ENCODE measurements at regions not wholly inside any gene's neighbourhood (a gene's known extent, or its start where the extent isn't known, plus 50 kb on each side); places are given as distances from the start of the nearest gene placed in this dataset.

DNA sequence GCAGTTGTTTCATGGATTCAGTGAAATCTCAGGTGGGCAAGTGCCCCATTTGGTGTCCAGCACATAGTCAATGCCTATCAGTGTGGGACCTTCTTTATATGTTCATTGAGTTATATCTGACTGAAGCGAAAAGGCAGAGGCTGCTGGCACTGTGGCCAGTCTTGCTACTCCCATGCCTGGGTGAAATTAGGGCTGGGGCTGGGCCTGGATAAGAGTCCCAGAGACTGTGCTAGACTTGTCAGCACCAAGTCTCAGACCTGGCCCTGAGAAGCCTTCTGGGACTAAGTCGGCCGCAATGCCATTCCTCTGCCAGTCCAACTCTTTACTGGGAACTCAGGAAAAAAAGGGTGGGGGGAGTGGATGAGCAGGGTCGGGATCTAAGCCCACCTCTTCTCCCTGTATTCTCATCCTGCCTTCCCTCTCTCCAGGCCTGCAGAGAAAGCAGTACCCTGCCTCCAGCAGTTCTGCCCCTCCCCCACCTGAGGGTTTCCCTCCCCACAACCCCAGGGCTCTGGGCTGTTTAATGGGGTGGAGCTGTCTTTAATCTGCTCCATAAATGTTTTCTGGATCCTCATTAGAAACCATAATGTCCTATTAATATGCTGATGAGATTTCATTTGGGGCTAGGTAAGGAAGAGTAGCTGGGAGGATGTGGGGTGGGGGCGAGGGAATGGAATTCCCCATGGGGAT is 153.5 kb upstream of the PJA1 start:
- TF ChIP-seq CTCF (IDR thresholded peaks at IDR 0.05; ENCODE audit: insufficient read depth, low read length, poor library complexity, severe bottlenecking) = no peak
- Histone ChIP-seq H3K27me3 (replicated peaks; ENCODE audit: control insufficient read depth, insufficient read depth, low read length) (no peaks in the 10 kb centered on the region), H3K36me3 (ENCODE audit: control insufficient read depth, insufficient read depth, low read length) (no peaks in the 10 kb centered on the region), H3K4me3 (replicated peaks; ENCODE audit: low read depth, low read length) (no peak overlapping the region)
- DNase-seq (ENCODE audit: extremely low read depth, insufficient read length) = no peak

DNA sequence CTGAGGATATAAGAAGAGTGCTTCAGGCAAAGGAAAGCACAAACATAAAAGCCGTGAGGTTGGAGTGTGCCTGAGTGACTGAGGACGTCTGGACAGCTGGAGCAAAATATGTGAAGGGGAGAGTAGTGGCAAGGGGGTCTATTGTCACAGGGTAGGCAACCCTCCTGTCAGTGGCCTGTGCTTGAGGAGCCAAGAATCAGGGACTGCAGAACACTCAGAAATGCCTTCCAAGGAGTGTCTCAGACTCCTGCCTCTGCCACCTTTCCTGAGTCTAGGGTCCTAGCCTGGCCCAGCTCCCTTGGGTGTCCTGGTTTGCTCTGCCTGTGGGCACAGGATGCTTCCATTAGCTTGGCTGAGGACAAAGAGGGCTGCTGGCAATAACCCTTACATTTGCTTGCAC is 152.5 kb upstream of the PJA1 start:
- TF ChIP-seq CTCF (IDR thresholded peaks at IDR 0.05; ENCODE audit: insufficient read depth, low read length, poor library complexity, severe bottlenecking) = no peak
- no peak for DNase-seq (ENCODE audit: extremely low read depth, insufficient read length)
- no peaks in the 10 kb centered on the region for H3K36me3 ChIP-seq (ENCODE audit: control insufficient read depth, insufficient read depth, low read length)
- no peak overlapping the region for H3K4me3 ChIP-seq (replicated peaks; ENCODE audit: low read depth, low read length)
- no peaks in the 10 kb centered on the region for H3K27me3 ChIP-seq (replicated peaks; ENCODE audit: control insufficient read depth, insufficient read depth, low read length)

GRCh38 chrX:69314436-69315348 is 149.4 kb upstream of the PJA1 start:
- H3K4me3 ChIP-seq (replicated peaks; ENCODE audit: low read depth, low read length) = no peak overlapping the region
- H3K36me3 ChIP-seq (ENCODE audit: control insufficient read depth, insufficient read depth, low read length) = no peaks in the 10 kb centered on the region
- TF ChIP-seq CTCF (IDR thresholded peaks at IDR 0.05; ENCODE audit: insufficient read depth, low read length, poor library complexity, severe bottlenecking) = no peak
- H3K27me3 ChIP-seq (replicated peaks; ENCODE audit: control insufficient read depth, insufficient read depth, low read length) = no peaks in the 10 kb centered on the region
- no peak for DNase-seq (ENCODE audit: extremely low read depth, insufficient read length)

DNA sequence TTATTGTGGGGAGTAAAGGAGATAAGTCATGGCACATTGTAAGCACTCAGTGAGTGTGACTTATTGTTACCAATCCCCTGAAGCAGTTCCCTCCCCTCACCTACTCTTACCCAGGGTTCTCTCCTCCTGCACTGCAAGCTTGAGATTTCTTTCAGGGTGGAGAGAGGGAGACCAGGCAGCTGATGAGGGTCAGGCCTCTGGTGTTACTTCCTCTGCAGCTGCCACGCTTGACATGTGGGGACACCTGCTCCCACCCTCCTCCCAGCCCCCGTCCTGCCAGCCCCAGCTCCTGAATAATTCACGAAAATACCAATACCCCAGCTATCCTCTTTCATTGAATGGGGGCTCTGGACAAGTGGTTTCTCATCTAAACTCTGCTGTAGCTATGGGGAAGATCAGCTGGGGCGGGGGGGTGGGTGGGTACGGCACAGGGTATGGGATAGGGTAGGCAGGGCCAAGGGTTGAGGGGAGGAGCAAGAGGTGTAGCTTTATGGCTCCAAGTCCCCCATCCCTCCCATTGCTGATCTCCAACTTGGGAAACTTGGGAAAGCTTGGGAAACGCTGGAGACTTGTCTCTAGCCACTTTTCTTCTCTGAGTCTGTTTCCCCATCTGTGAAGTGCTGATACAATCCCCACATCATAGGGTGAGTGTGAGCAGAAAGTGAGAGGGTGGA is 148.5 kb upstream of the PJA1 start:
- no peak overlapping the region for H3K4me3 ChIP-seq (replicated peaks; ENCODE audit: low read depth, low read length)
- no peaks in the 10 kb centered on the region for H3K27me3 ChIP-seq (replicated peaks; ENCODE audit: control insufficient read depth, insufficient read depth, low read length)
- no peak for TF ChIP-seq CTCF (IDR thresholded peaks at IDR 0.05; ENCODE audit: insufficient read depth, low read length, poor library complexity, severe bottlenecking)
- H3K36me3 ChIP-seq (ENCODE audit: control insufficient read depth, insufficient read depth, low read length) = no peaks in the 10 kb centered on the region
- no peak for DNase-seq (ENCODE audit: extremely low read depth, insufficient read length)

GRCh38 chrX:69311936-69312670 is 146.8 kb upstream of the PJA1 start:
- TF ChIP-seq CTCF (IDR thresholded peaks at IDR 0.05; ENCODE audit: insufficient read depth, low read length, poor library complexity, severe bottlenecking) = no peak
- H3K36me3 ChIP-seq (ENCODE audit: control insufficient read depth, insufficient read depth, low read length) = no peaks in the 10 kb centered on the region
- DNase-seq (ENCODE audit: extremely low read depth, insufficient read length) = no peak
- no peaks in the 10 kb centered on the region for H3K27me3 ChIP-seq (replicated peaks; ENCODE audit: control insufficient read depth, insufficient read depth, low read length)
- H3K4me3 ChIP-seq (replicated peaks; ENCODE audit: low read depth, low read length) = no peak overlapping the region
